ENCODE measurements at regions not wholly inside any gene's neighbourhood (a gene's known extent, or its start where the extent isn't known, plus 50 kb on each side); places are given as distances from the start of the nearest gene placed in this dataset.
A peak's percentile ranks its signal among the peaks of the same experiment; 100 is the strongest.

GRCh38 chr6:37549558-37549957 is 49.9 kb upstream of the CCDC167 start:
- TF ChIP-seq RAD21 (conservative IDR thresholded peaks at IDR 0.05) (no peak), TAF1 (IDR thresholded peaks at IDR 0.05; ENCODE audit: low read depth) (no peak), CTCF (IDR thresholded peaks at IDR 0.05; ENCODE audit: poor library complexity, severe bottlenecking) (no peak), EZH2 (IDR thresholded peaks at IDR 0.05; ENCODE audit: borderline replicate concordance, insufficient read depth, low read length, poor library complexity, severe bottlenecking) (no peak), MXI1 (conservative IDR thresholded peaks at IDR 0.05; ENCODE audit: poor library complexity, severe bottlenecking) (no peak), POLR2AphosphoS5 (IDR thresholded peaks at IDR 0.05) (no peak), SMC3 (conservative IDR thresholded peaks at IDR 0.05; ENCODE audit: poor library complexity) (no peak), EP300 (conservative IDR thresholded peaks at IDR 0.05; ENCODE audit: poor library complexity, severe bottlenecking) (no peak), REST (IDR thresholded peaks at IDR 0.05; ENCODE audit: borderline replicate concordance) (no peak)

More at GRCh38 chr6:37549558-37549957, 49.9 kb upstream of the CCDC167 start:
- no peak overlapping the region for H3K4me3 ChIP-seq (ENCODE audit: low read length)
- H4K20me1 ChIP-seq (ENCODE audit: insufficient read depth) = no peaks in the 10 kb centered on the region
- H3K9me3 ChIP-seq (ENCODE audit: low read length) = no peaks in the 10 kb centered on the region
- peak overlapping the region; percentile 23 for H3K9ac ChIP-seq (ENCODE audit: low read length)
- H3K9me2 ChIP-seq (ENCODE audit: insufficient read depth, low read length) = no peaks in the 10 kb centered on the region
- H3K79me2 ChIP-seq (replicated peaks; ENCODE audit: insufficient read depth, low read length) = no peaks in the 10 kb centered on the region
- H2AFZ ChIP-seq (ENCODE audit: low read depth, low read length) = no peak overlapping the region
- H3K4me2 ChIP-seq (ENCODE audit: low read length) = no peak overlapping the region
- no peaks in the 10 kb centered on the region for H3F3A ChIP-seq (ENCODE audit: insufficient read depth, low read length, poor library complexity, severe bottlenecking)
- H3K27me3 ChIP-seq (ENCODE audit: insufficient read depth, low read depth, low read length) = no peaks in the 10 kb centered on the region
- no peaks in the 10 kb centered on the region for H3K36me3 ChIP-seq (ENCODE audit: insufficient read depth, low read length)
- no peak overlapping the region for H3K27ac ChIP-seq (ENCODE audit: low read length)

Small RNA genes in the stretch of these regions (small RNA-seq; reads per million reads assigned to genes)
- 0 reads per million in 3 experiments for gene MIR4462
